GM21528 (cell line): ENCODE measurements at regions not wholly inside any gene's neighbourhood (a gene's known extent, or its start where the extent isn't known, plus 50 kb on each side); places are given as distances from the start of the nearest gene placed in this dataset.

ENCODE experiments used
- ATAC-seq: cut with Tn5 transposase; IDR thresholded peaks from one replicate; pipeline ENCODE4 v1.9.1; 2021; ENCODE audit warnings: mild to moderate bottlenecking, moderate library complexity; ENCODE audit not compliant: unreplicated experiment, low FRiP score

DNA sequence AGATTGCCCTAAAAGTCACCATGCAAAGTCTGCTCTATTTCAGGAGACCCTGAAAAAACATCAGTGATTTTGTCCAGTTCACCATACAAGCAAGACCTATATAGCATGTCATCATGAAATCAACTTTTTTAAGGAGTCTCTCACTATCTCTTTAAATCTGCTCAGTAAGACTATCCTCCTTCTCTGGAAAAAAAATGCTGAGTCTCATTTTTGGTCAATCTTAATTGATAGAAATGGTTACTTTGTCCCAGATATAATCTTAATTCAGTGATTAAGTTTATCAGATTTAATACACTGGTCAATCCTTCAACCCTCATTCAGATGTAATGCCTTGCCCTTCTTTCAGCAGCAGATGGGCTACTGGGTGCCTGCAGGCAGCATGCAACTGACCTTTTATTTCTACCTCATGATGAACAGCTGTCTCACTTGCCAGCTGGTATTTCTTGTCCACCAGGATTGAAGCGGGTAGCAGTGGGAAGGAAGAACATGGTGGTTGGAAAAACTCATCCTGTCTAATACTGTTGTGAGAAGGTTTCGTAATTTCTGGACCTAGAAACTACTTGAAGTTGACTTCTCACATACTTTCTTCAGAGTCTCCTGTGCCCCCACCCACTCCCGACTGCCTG is 375.3 kb downstream of the DNAH5 start:
- ATAC-seq, result no peak

DNA sequence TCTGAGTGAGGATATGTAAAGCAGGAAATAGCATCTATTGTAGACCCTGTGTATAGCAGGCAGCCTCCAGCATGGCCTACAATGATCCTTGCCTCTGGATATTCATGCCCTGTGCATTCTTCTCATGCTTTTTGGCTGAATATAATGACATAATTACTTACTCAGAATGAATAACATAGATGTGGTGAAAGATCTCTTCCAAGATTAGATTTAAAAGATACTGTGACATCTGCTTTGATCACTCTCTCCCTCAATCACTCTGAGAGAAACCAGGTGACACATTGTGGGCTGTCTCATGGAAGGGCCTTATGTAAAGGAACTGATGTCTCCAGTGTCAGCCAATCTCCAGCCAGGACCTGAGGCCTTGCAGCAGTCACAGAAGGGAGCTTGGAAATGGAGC is 376.7 kb downstream of the DNAH5 start:
- no peak for ATAC-seq

DNA sequence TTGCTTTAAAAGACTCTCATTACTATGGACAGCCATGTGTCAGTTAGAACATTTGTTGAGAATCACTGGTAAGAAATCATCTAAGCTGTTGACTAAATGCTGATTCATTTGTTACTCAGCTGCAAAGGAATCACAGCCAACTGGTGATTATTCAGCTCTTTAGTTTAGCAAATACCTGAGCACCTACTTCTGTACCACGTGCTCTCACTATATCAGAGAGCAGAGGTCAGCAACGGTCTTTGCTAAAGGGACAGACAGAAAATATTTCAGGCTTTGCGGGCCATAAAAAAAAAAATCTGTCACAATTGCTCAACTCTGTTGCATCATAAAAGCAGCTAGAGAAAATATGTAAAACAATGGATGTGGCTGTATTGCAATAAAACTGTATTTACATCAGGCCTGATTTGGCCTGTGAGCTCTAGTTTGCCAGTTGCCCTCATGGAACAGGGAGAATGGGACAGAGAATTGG is 377.6 kb downstream of the DNAH5 start:
- ATAC-seq, result no peak

DNA sequence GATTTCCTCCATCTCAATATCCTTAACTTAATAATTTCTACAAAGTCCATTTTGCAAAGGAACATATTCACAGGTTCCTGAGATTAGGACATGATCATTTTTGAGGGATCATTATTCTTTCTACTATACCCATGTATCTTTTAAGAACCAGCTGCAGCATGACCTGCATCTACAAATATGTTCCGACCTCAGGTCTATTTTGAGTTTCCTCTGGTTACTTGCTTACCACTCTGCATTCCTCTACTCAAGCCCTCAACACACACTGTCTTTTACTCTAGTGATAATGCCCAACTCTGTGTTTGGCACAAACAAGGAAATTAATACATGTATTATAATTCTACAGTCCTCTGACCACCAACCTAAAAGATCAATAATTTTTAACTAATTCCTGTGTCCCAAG is 386.1 kb downstream of the DNAH5 start:
- no peak for ATAC-seq

DNA sequence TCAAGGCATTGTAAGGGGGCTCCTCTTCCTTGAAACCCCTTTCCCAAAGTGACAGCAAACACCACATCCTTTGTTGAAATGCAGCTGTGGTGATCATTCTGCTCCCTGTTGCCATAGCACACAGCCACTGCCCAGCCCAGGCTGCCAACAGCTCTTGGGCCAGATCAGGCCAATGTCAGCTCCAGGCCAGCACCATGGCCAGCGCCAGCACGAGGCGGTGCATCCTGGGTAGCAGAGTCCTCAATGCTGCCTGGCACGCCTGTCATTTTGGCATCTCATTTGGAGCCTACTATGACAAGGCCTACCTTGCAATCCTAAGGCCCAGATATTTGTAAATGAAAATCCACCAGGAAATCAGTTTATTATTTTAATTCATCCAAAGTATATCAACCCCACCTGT is 390.6 kb downstream of the DNAH5 start:
- ATAC-seq, result no peak

DNA sequence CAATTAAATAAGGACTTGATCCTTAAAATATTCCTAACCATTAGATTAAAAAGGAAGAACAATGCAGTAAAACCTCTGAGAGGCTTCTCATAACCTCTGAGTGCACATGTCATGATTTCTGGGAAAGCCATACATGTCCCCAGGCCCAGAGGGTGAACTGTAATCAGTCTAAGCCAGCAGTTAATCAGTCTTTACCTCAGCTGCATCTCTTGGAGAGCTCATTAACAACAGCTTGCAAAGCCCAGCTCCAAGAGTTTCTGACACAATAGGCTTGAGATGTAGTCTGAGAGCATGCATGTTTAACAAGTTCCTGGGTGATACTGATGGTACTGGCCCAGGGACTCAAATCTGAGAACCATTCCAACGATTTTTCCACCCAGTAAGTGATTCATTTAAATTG is 392.1 kb downstream of the DNAH5 start:
- no peak for ATAC-seq

DNA sequence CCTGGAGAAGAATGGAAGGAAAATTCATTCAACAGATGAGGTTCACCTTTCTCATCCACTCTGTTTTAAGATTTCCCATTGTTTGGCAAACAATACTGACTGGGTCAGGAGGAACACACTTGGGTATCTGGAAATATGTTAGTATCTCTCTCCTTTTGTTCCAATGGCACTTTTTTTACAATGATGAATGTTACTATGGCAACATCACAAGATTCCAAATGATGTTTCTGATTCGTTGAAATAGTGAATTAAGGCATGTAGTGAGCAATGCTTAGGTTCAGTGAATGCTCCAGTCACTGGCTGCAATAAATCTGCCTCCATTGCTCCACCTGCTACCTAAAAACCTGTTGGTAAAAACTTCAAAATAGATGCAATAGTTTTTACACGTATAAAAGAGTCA is 392.8 kb downstream of the DNAH5 start:
- no peak for ATAC-seq

DNA sequence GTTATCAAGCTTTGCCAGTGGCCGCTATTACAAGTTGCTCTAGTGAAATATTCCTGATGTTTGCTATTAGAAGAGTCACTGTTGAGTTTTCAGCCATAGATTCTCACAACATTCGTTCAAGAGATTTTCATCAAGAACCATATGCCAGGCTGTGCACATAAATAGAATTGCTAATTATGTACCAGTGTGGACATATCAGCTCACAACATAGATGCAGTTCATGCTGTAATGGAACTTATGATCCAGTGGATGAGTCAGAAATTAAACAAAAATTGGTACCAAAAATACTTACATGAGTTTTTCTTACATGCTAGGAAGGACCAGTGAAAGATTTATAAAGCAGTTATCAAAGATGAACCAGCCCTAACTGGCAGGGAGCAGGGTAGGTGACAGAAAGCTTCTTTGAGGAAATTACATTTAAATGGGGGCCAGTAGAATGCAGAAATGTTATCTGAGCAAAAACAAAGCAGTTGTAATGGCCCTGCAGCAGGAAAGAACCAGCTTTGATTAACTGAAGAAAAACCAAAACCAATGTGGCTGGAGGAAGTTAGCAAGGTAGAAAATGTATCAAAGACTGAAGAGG is 404.2 kb downstream of the DNAH5 start:
- ATAC-seq, result no peak

DNA sequence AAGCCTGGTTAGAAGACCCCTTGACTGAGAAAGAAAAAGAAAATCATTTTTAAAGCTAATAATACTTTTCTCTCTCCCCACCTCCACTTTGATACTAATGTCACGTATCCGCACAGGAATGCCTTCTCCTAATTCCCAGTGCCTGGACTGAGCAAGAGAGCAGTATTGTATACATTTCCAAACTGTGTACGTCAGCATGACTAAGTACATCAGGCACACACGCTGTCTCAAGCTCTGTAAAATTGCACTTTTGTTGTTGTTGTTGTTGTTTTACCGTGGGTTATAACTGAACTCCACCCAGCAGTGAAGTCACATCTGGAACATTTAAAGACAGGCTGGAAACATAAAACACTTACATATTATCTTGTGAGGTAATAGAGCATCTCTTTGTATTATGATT is 407.6 kb downstream of the DNAH5 start:
- ATAC-seq, result no peak

DNA sequence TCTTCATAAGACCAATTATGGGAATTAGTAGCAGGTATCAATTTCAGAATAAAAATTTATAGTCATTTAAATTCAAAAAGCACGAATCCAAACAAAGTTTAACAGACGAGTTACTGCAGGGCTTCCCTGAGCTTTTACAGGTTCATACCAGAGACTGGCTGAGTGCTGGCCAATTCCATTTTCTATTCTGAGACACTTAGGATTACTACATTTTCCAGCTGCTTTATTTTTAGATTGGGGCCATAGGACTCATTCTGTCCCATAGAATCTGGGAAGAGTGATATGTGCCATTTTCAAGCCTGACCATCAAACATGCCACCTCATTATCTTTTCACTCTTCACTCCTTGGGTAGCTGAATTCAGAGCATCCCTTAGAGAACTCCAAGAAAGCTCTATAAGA is 410.7 kb downstream of the DNAH5 start:
- ATAC-seq, result no peak

DNA sequence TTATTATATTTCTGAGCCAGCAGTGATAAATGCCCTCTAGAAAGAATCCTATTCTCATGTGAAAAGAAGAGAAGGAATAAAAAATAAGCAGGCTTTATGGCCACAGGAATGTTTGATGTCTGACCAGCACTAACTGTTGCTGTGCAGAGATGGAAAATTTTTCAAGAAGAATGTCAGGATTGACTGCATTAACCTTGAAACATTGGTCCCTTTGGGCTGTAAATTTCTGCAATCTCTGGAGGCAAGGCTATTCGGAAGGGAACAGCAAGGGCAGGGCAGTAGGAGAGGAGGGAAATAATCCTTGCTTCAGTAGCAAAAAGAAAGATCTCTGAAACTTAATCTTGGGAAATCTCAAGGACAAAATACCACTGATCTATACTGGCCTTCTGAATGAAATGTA is 415.2 kb downstream of the DNAH5 start:
- no peak for ATAC-seq

DNA sequence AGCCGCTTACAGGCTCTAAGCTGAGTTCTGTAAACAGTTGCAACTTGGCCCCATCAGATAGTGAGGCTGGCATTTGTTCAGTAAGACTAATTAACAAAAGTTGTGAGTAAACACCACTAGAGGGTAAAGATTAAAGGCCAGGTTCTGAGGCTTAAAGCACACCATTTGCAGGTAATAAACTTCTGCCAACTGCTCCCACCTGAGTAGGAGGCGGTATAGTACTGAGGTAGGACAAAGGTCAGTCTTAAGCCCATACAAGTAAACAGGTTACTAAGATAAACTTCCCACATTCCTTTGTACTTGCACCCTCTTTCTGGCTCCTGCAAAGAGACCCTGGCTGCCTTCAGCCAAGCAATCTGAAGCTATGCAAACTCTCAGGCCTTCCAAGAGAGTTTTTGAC is 419.6 kb downstream of the DNAH5 start:
- no peak for ATAC-seq

DNA sequence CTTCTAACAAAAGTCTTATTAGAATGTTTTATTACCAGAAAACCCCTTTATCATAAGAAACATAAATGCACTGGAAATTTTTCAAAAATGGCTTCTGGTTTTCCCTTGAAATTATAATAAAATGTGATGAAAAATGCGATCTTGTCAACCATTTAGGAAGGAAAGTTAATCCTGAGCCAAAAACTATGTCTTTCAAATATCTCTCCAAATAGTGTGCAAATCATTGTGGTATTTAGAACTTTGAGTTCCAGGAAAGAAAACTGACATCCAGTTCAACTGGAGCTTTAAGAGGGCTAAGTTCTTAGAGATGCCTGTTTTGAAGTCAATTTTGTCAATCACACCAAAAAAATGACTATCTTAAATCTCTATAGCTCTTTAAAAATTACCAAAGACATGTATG is 425.4 kb downstream of the DNAH5 start:
- ATAC-seq, result no peak

DNA sequence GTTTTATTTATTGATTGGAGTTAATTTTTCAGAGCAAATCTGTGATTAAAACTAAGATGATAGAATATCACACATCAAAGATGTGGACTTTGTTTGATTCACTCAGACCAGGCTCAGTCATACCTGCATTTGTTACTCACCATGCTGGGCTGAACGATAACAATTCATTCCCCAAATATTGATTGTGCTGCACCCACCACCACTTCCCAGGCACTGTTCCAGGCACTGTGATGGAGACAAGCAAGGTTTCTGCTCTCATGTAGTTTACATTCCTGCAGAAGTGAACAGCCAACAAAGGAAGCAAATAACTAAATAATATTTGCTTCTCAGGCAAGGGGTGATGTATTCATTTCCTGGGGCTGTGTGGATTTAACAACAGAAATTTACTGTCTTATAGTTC is 428.3 kb downstream of the DNAH5 start:
- no peak for ATAC-seq

DNA sequence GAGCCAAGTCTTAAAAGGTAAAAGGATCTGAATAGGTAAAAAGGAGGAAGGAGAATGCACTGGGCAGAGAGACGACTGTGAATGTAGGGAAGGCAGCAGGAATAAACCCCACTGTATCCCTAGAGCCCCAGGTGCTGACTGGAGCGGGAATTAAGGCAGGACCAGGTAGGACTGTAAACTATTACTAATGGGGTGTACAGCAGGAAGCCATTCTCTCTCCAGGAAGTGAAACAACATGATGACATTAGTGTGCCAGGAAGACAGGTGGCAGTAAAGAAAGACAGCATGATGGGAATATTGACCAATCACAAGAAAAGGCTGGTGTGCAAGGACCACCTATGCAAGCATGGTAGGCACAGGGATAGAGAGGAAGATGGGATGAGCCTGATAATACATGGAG is 433.0 kb downstream of the DNAH5 start:
- ATAC-seq, result no peak

DNA sequence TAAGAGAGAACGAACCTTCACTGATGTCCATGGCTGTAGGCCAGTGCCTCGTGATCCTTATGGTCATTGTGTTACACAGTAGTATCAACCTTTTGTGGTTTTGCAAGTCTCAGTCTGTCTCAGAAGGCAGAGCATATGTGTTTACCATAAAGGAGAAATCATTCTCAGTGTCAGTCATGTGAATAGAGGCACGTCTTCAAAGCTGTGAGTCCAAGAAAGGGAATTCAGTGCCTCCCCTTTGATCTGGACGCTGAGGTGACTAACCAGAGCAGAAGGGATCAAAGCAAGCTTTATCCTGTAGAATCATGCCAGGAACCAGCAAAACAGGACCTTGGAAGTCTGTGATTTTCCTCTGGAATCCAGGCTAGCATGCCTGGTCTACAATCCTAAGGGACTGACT is 433.9 kb downstream of the DNAH5 start:
- ATAC-seq, result no peak

DNA sequence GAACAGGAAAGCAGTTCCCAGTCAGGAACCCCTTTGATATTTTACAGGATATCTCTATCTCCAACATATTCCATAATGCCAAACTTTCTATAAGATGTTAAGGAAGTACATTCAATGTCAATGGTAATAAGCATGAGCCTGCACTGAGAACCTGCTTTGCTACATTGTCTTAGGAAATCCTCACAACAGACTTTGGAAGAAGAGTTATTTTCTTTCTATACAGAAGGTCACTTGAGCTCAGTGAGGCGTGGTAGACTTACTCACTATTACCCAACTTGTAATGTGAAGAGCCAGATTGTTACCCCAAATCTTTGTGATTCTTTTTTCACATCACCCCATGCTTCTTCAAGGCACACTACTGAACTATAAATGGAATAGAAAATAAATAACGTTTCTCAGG is 435.9 kb downstream of the DNAH5 start:
- ATAC-seq, result no peak

DNA sequence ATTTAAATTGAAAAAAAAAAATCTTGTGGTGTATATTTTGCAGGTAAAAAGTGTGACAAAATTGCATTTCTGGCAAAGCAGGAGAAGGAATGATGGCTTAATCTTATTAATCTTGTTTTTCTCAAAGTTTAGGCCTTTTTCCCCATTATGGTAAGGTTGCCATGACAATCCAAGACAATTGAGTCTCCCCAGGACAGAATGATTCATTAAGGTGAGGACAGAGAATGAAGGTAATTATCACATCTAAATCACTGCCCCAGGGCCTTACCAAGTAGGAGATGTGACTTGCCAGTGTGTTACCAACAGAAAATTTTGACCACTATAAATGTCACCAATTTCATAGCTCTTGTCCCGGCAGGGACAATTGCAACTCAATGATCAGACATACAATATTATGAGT is 439.2 kb downstream of the DNAH5 start:
- no peak for ATAC-seq

DNA sequence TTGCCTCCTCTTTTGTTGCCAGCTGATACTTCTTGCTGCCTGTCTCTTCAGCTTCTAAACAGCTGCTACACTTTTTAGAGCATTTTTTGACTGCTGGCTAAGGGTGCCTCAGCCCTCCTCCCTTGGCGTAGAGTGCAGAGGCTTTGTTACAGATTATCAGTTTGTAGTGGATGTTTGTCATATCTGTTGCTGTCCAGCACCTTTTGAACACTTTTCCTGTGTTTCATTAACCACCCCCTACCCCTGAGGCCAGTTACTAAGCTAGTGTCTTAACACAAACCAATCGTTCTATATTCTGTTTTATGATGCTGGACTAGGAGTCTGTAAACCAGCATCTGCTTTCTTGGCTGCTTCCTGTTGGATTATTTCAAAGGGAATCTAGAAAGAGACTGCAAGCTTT is 441.5 kb downstream of the DNAH5 start:
- ATAC-seq, result no peak

DNA sequence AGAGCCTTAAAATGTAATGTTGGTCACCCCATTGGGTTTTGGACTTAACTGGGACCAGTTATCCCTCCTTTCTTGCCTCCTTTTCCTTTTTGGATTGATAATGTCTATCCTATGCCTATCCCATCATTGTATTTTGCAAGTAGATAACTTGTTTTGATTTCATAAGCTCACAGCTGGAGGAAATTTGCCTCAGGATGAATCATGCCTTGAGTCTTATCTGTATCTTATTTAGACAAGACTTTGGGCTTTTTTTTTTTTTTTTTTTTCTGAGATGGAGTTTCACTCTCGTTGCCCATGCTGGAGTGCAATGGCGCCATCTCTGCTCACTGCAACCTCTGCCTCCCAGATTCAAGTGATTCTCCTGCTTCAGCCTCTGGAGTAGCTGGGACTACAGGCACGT is 443.3 kb downstream of the DNAH5 start:
- ATAC-seq, result no peak

DNA sequence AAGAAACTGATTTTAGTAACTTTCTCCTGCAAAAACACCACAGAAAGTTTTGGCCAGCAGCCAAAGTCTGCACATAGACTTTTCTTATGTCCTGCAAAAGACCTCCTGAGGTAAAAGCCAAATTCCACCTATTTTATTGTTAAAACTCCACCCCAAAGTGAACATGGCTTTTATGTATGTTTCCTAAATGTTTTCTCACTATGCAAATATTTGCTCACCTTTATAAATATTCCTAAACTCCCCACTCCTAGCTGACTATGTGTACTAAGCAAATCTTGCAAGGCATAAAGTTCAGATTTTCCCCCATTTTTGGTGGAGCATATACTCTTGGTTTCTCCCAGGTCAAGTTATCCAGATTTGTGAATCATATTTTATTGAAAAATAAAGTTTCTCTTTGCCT is 446.2 kb downstream of the DNAH5 start:
- ATAC-seq, result no peak

DNA sequence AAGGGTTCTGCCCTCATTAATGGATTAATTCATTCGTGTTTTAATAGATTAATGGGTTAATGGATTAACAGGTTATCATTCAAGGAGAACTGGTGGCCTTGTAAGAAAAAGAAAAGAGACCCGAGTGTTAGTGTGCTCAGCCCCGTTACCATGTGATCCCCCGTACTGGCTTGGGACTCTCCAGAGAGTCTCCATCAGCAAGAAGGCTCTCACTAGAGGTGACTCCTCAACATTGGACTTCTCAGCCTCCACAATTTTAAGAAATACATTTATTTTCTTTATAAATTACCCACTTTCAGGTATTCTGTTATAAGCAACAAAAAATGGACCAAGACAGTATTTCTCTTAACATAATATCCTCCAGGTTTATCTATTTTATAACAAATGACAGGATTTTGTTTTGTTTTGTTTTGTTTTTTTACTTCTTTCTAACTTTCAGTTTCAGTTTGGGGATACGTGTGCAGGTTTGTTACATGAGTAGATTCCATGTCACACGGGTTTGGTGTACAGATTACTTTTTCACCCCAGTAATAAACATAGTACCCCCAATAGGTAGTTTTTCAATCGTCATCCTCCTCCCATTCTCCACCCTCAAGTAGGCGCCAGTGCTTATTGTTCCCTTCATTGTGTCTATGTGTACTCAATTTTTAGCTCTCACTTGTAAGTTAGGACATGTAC is 456.1 kb downstream of the DNAH5 start:
- ATAC-seq, result no peak
